HS-5 (cell line): ENCODE measurements at regions not wholly inside any gene's neighbourhood (a gene's known extent, or its start where the extent isn't known, plus 50 kb on each side); places are given as distances from the start of the nearest gene placed in this dataset.
"Not testable (repeated sequence)": the region's sequence is repeated elsewhere in the genome, so short reads cannot be mapped to it uniquely, and the experiment has no call there.

Source experiments
- DNase-seq: peaks from one replicate; pipeline ENCODE4 v3.0.0-alpha.2; 2012; ENCODE audit warnings: low read depth

DNA sequence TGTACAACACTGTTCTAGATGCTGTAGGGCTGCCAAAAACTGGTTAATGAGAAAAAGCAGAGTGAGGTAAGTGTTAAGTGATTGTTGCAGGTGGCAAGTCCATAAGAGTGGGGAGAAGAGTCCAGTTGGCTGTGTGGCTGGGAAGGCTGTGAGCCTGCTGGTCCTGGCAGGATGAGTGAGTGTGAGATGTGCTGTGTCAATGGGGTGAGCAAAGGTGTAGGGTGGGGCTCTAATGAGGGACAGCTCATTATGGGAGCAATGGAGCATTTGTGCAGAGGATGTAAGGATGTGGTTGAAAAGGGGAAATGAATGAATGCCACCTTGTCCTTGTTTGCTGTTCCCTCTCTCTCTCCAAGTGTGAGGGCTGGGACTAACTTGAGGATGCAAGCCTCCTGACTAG lies 145.3 kb upstream of the ROPN1 start:
- DNase-seq: no peak

DNA sequence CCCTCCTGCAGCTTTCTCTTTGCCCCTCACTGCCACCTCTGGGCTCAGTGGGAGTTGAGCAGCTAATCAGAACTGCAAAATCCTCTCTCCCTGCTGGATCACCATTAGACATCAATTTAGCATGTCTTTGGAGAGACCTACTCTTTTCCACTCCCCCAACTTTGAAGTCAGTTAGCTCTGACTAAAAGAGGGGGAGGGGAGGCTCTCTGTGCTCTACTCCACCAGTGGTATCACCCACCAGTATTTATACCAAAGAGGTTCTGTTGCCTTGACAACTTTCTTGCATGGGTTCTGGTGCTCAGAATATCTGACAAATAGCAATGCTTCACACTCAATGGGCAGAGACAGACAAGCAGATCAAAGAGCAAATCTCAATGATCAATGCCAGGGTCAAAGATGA lies 146.2 kb upstream of the ROPN1 start:
- no peak for DNase-seq

DNA sequence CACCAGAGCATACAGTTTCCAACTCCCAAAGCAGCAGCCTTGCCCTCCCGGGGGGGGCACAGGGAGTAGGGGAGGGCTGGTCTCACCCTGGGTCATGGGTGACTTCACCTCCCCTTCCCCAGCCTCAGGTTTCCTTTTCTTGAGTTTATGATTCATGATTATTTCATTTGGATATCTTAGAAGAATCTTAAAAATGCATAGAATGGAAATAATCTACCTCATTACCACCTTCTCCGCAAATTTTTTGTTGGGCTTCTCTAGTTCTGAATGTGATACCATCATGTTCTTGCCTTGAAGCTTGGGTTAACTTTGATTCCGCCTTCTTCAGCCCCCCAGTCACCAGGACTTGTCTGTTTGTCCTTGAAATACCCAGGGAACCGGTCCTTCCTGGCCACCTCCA lies 148.8 kb upstream of the ROPN1 start:
- DNase-seq: no peak

GRCh38 chr3:124142389-124142970 lies 150.6 kb upstream of the ROPN1 start:
- no peak for DNase-seq

- DNase-seq: no peak
Observed at GRCh38 chr3:124143047-124143446, 151.1 kb upstream of the ROPN1 start.

GRCh38 chr3:124144035-124144814 lies 152.3 kb upstream of the ROPN1 start:
- DNase-seq: no peak

GRCh38 chr3:124147429-124147828 lies 155.5 kb upstream of the ROPN1 start:
- DNase-seq: no peak

- DNase-seq: no peak
Observed at GRCh38 chr3:124147946-124148345, 156.0 kb upstream of the ROPN1 start.

DNA sequence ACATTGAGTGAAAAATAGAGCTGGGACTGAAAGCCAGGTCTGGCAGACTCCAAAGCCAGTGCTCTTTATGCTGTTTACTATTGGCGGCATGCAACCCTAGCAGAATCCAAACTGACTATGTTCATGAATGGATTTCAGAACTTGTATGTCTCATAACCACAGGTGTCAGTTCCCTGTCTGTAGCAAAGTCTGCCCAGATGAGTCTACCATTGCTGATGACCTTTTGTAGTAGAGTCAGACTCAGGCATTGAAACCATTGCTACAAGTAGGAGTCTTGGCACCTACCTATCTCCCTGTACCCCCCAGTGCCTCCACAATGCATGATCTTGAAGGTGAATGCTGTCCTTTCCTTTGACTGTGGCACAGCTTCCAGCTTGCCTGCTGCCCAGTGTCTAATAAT lies 157.2 kb upstream of the ROPN1 start:
- no peak for DNase-seq

- no peak for DNase-seq
Observed at GRCh38 chr3:124149771-124150170, 157.8 kb upstream of the ROPN1 start.

GRCh38 chr3:124152891-124153290 lies 161.0 kb upstream of the ROPN1 start:
- not testable (repeated sequence) for DNase-seq

- no peak for DNase-seq
Observed at GRCh38 chr3:124156866-124157712, 165.2 kb upstream of the ROPN1 start.

DNA sequence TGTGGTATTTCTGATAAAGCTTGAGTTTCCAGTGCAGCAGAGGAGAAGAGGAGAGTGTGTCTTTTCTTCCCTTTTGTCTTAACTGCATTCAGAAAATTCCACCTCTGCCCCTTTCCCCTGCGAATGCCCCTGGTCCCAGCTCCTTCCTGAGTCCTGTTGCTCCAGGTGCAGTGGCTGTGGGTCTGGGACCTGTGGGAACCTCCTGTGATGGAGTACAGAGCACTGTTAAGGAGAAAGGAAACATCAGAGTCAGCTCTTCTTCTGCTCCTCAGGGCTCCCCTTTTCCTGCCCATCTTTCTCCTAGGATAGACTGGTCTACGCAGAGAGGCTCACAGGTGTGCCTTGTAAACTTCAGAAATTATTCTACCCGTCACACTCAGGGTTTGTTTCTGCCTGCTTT lies 165.8 kb upstream of the ROPN1 start:
- DNase-seq: no peak

- no peak for DNase-seq
Observed at GRCh38 chr3:124158168-124158881, 166.4 kb upstream of the ROPN1 start.

- no peak for DNase-seq
Observed at GRCh38 chr3:124161448-124161847, 169.5 kb upstream of the ROPN1 start.

GRCh38 chr3:124163689-124164088 lies 171.8 kb upstream of the ROPN1 start:
- no peak for DNase-seq

- no peak for DNase-seq
Observed at GRCh38 chr3:124168271-124168670, 176.3 kb upstream of the ROPN1 start.

GRCh38 chr3:124172283-124172682 lies 180.4 kb upstream of the ROPN1 start:
- DNase-seq: no peak

- no peak for DNase-seq
Observed at GRCh38 chr3:124172816-124173215, 180.9 kb upstream of the ROPN1 start.

DNA sequence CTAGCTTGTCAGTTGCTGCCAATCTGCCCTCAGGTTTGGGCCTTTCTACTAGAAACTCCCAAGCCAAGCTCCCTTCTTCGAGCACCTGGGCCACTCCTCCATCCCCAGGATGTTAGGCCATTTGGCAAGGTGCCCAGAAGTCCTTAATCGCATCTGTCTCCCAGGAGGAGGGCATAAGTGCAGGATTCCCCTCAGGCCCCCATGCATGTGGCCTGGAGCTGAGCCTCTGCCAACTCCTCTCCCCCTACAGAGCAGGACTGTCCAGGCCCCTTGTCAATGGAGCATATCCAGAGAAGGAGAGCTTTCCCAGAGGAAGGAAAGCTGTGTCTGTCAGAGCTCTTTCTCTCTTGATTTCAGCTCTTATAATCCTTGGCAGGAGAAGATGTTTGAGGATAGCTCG lies 182.6 kb upstream of the ROPN1 start:
- DNase-seq: no peak

DNA sequence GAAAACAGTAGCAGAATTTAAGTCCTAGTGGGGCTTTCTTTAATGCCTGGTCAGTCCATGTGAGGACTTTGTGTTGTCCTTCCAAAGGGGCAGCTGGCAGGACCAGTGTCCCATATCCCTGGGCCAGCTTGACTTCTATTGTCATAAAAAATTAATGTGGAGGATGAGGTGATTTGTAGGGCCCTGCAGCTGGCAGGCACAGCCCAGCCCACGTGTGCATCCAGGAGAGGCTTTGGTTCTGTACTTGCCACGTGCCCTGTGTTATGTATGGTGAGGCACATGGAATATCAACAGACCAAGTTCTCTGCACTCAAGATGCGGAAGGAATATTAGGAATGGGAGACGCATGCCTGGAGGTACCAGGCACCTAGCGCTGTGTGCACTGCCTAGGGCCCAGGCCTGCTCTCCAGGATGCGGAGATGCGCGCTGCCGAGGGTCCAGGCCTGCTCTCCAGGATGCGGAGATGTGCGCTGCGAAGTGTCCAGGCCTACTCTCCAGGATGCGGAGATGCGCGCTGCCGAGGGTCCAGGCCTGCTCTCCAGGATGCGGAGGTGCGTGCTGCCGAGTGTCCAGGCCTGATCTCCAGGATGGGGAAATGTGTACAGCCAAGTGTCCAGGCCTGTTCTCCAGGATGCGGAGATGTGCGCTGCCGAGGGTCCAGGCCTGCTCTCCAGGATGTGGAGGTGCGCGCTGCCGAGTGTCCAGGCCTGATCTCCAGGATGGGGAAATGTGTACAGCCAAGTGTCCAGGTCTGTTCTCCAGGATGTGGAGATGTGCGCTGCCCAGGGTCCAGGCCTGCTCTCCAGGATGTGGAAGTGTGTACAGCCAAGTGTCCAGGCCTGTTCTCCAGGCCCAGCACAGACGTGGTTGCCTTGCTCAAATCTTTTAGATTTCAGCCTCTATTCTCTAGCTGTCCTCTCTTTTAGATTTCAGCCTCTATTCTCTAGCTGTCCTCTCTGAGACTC lies 183.3 kb upstream of the ROPN1 start:
- no peak for DNase-seq
